ENCODE measurements at regions not wholly inside any gene's neighbourhood (a gene's known extent, or its start where the extent isn't known, plus 50 kb on each side); places are given as distances from the start of the nearest gene placed in this dataset.

GRCh38 chr20:5470943-5471342 lies 139.9 kb downstream of the GPCPD1 start:
- TF ChIP-seq CTCF (IDR thresholded peaks at IDR 0.05) (no peak), EZH2 (IDR thresholded peaks at IDR 0.05; ENCODE audit: borderline replicate concordance, insufficient read depth, low read depth, low read length, poor library complexity, severe bottlenecking) (no peak)
